ENCODE measurements at regions not wholly inside any gene's neighbourhood (a gene's known extent, or its start where the extent isn't known, plus 50 kb on each side); places are given as distances from the start of the nearest gene placed in this dataset.

DNA sequence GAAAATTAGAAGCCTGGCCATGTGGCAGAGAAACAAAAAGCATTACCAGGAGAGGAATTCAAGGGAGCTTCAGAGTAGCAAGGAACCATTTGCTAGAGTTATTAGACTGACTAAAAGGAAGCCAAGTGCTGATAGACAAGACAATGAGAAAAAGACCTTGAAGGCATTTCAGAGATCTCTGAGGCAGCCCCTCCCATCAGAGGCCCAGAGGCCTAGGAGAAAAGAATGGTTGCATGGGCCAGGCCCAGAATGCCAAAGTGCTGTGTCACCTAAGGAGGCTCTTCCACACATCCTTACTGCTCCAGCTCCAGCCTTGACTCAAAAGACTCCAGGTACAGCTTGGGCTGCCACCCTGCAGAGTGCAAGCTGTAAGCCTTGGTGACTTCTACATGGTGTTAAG, 61.8 kb upstream of the POU2AF2 start:
- DNase-seq (ENCODE audit: low spot score): no peak
- no peak overlapping the region for H3K4me3 ChIP-seq
- no peaks in the 10 kb centered on the region for H3K36me3 ChIP-seq
- TF ChIP-seq POLR2AphosphoS5 (IDR thresholded peaks at IDR 0.05) (no peak), CTCF (IDR thresholded peaks at IDR 0.05) (no peak), POLR2A (IDR thresholded peaks at IDR 0.05) (no peak)
- intact Hi-C loops (cut with DNase I): no loop called here
- no peaks in the 10 kb centered on the region for H3K9me3 ChIP-seq
- no peak overlapping the region for H3K27ac ChIP-seq
- H3K27me3 ChIP-seq (replicated peaks; ENCODE audit: insufficient read depth): no peaks in the 10 kb centered on the region
- no peaks in the 10 kb centered on the region for H3K4me1 ChIP-seq (replicated peaks)

- Histone ChIP-seq H3K36me3 (no peaks in the 10 kb centered on the region), H3K4me1 (replicated peaks) (no peaks in the 10 kb centered on the region), H3K9me3 (no peaks in the 10 kb centered on the region), H3K27ac (no peak overlapping the region), H3K27me3 (replicated peaks; ENCODE audit: insufficient read depth) (no peaks in the 10 kb centered on the region), H3K4me3 (no peak overlapping the region)
- no peak for TF ChIP-seq POLR2AphosphoS5 (IDR thresholded peaks at IDR 0.05)
- no peak for TF ChIP-seq POLR2A (IDR thresholded peaks at IDR 0.05)
- TF ChIP-seq CTCF (IDR thresholded peaks at IDR 0.05): no peak
- WGBS: 73% methylated on average over 5 of the region's 5 CpGs
- no peak for DNase-seq (ENCODE audit: low spot score)
- intact Hi-C loops (cut with DNase I): no loop called here
Observed at GRCh38 chr11:111179184-111179910, 66.2 kb upstream of the POU2AF2 start.

- DNase-seq (ENCODE audit: low spot score): no peak
- Histone ChIP-seq H3K36me3 (no peaks in the 10 kb centered on the region), H3K4me3 (no peak overlapping the region), H3K4me1 (replicated peaks) (no peaks in the 10 kb centered on the region), H3K9me3 (no peaks in the 10 kb centered on the region), H3K27ac (no peak overlapping the region), H3K27me3 (replicated peaks; ENCODE audit: insufficient read depth) (no peaks in the 10 kb centered on the region)
- intact Hi-C loops (cut with DNase I): no loop called here
- TF ChIP-seq POLR2A (IDR thresholded peaks at IDR 0.05): no peak
- TF ChIP-seq CTCF (IDR thresholded peaks at IDR 0.05): no peak
- TF ChIP-seq POLR2AphosphoS5 (IDR thresholded peaks at IDR 0.05): no peak
Observed at GRCh38 chr11:111177037-111177871, 68.3 kb upstream of the POU2AF2 start.

- no peak for DNase-seq (ENCODE audit: low spot score)
- Histone ChIP-seq H3K4me3 (no peak overlapping the region), H3K27ac (no peak overlapping the region), H3K9me3 (no peaks in the 10 kb centered on the region), H3K27me3 (replicated peaks; ENCODE audit: insufficient read depth) (no peaks in the 10 kb centered on the region), H3K36me3 (no peaks in the 10 kb centered on the region), H3K4me1 (replicated peaks) (no peaks in the 10 kb centered on the region)
- TF ChIP-seq POLR2A (IDR thresholded peaks at IDR 0.05) (no peak), CTCF (IDR thresholded peaks at IDR 0.05) (no peak), POLR2AphosphoS5 (IDR thresholded peaks at IDR 0.05) (no peak)
- intact Hi-C loops (cut with DNase I): no loop called here
- 60% methylated on average over 4 of the region's 4 CpGs for WGBS
Observed at GRCh38 chr11:111176603-111177002, 68.9 kb upstream of the POU2AF2 start.
